IMR-90 (cell line): ENCODE measurements at regions not wholly inside any gene's neighbourhood (a gene's known extent, or its start where the extent isn't known, plus 50 kb on each side); places are given as distances from the start of the nearest gene placed in this dataset.

ENCODE experiments used
- ATAC-seq: fragments of 200-7000 bp; cut with Tn5 transposase; 2 replicates; pipeline ENCODE4 v1.9.1; 2020; ENCODE audit warnings: low read depth, mild to moderate bottlenecking, moderate library complexity
- BruUV-seq: library from RNA; stranded (reverse); fragments of 400-500 nt; replicated peaks from 2 replicates; lab custom pipeline; 2021; lab: Mats Ljungman, UMichigan
- CTCF ChIA-PET: fragments of 300-600 bp; formaldehyde crosslinking; extraction: SDS; loops from one replicate; lab custom pipeline; 2021; ENCODE audit warnings: antibody characterized with exemption; lab: Yijun Ruan, JAX
- POLR2A ChIA-PET: fragments of 300-600 bp; sonication (Branson Sonifier 250); formaldehyde crosslinking; loops from one replicate; lab custom pipeline; 2022; ENCODE audit warnings: antibody characterized with exemption; ENCODE audit not compliant: unreplicated experiment; lab: Charles Lee
- DNase-seq: peaks from one replicate; pipeline ENCODE4 v3.0.0; 2013
- H2AFZ ChIP-seq: replicated peaks from 2 replicates; pipeline ENCODE3; 2013; ENCODE audit warnings: low read length, mild to moderate bottlenecking; ENCODE audit not compliant: poor library complexity
- H2AK5ac ChIP-seq: 2 replicates; pipeline ENCODE4 v1.6.1; 2013; ENCODE audit warnings: low read depth, low read length, inconsistent platforms
- H2AK9ac ChIP-seq: replicated peaks from 2 replicates; pipeline ENCODE3; 2013; ENCODE audit warnings: mild to moderate bottlenecking, low read depth, low read length, moderate library complexity; ENCODE audit not compliant: poor library complexity
- H2BK120ac ChIP-seq: 2 replicates; pipeline ENCODE4 v1.6.1; 2013; ENCODE audit warnings: low read depth, low read length, inconsistent platforms
- H2BK15ac ChIP-seq: 3 replicates; pipeline ENCODE4 v1.6.1; 2013; ENCODE audit warnings: low read depth, low read length, inconsistent platforms
- H2BK20ac ChIP-seq: 2 replicates; pipeline ENCODE4 v1.6.1; 2013; ENCODE audit warnings: low read depth, mild to moderate bottlenecking, inconsistent platforms, low read length, moderate library complexity
- H2BK5ac ChIP-seq: 2 replicates; pipeline ENCODE4 v1.6.1; 2013; ENCODE audit warnings: mild to moderate bottlenecking, low read depth, low read length, inconsistent platforms; ENCODE audit not compliant: poor library complexity, severe bottlenecking
- H3K14ac ChIP-seq: replicated peaks from 2 replicates; pipeline ENCODE4 v1.6.1; 2013; ENCODE audit warnings: low read depth, low read length, inconsistent platforms
- H3K18ac ChIP-seq: 2 replicates; pipeline ENCODE4 v1.6.1; 2013; ENCODE audit warnings: low read depth, low read length, control low read depth
- H3K23ac ChIP-seq: 2 replicates; pipeline ENCODE4 v1.6.1; 2013; ENCODE audit warnings: low read depth, low read length, inconsistent platforms
- H3K27ac ChIP-seq: 2 replicates; pipeline ENCODE4 v1.5.1; 2013; ENCODE audit warnings: mild to moderate bottlenecking, control low read depth, low read length; ENCODE audit not compliant: insufficient read depth
- H3K27me3 ChIP-seq: 2 replicates; pipeline ENCODE4 v1.6.1; 2013; ENCODE audit warnings: low read length; ENCODE audit not compliant: control insufficient read depth, insufficient read depth
- H3K36me3 ChIP-seq: 2 replicates; pipeline ENCODE4 v1.6.1; 2013; ENCODE audit warnings: low read length, mixed read lengths; ENCODE audit not compliant: control insufficient read depth, insufficient read depth
- H3K4ac ChIP-seq: 2 replicates; pipeline ENCODE4 v1.6.1; 2013; ENCODE audit warnings: low read depth, low read length, inconsistent platforms
- H3K4me1 ChIP-seq: 2 replicates; pipeline ENCODE4 v1.6.1; 2013; ENCODE audit warnings: low read length, mixed read lengths; ENCODE audit not compliant: control insufficient read depth, insufficient read depth
- H3K4me2 ChIP-seq: 2 replicates; pipeline ENCODE4 v1.6.1; 2013; ENCODE audit warnings: low read depth, mild to moderate bottlenecking, control low read depth, low read length, moderate library complexity
- H3K4me3 ChIP-seq: 2 replicates; pipeline ENCODE4 v1.5.1; 2013; ENCODE audit warnings: low read depth, mild to moderate bottlenecking, control low read depth, low read length, moderate library complexity; ENCODE audit not compliant: insufficient read depth
- H3K56ac ChIP-seq: 2 replicates; pipeline ENCODE4 v1.6.1; 2013; ENCODE audit warnings: low read length, inconsistent platforms; ENCODE audit not compliant: insufficient read depth; ENCODE audit errors: extremely low read depth
- H3K79me1 ChIP-seq, 2 experiments: 2 replicates each; pipeline ENCODE4 v1.6.1; 2013; ENCODE audit warnings: low read length in 2 of 2, inconsistent platforms in 1 of 2, low read depth in 1 of 2
- H3K9ac ChIP-seq: 2 replicates; pipeline ENCODE4 v1.6.1; 2013; ENCODE audit warnings: low read depth, low read length, control low read depth
- H3K9me1 ChIP-seq: 2 replicates; pipeline ENCODE4 v1.6.1; 2013; ENCODE audit warnings: low read length, inconsistent platforms; ENCODE audit not compliant: insufficient read depth
- H3K9me3 ChIP-seq: 2 replicates; pipeline ENCODE4 v1.6.1; 2013; ENCODE audit warnings: low read length; ENCODE audit not compliant: control insufficient read depth, insufficient read depth
- H4K20me1 ChIP-seq: 2 replicates; pipeline ENCODE4 v1.6.1; 2013; ENCODE audit warnings: low read length, inconsistent platforms; ENCODE audit not compliant: insufficient read depth
- H4K5ac ChIP-seq: 2 replicates; pipeline ENCODE4 v1.6.1; 2013; ENCODE audit warnings: mild to moderate bottlenecking, low read depth, low read length, control low read depth
- H4K8ac ChIP-seq, 2 experiments: 2 replicates each; pipeline ENCODE4 v1.6.1; 2013; ENCODE audit warnings: low read depth in 2 of 2, low read length in 2 of 2, control low read depth in 1 of 2, inconsistent platforms in 1 of 2
- H4K91ac ChIP-seq: 2 replicates; pipeline ENCODE4 v1.6.1; 2013; ENCODE audit warnings: low read depth, low read length, inconsistent platforms; ENCODE audit not compliant: insufficient read depth
- POLR2A ChIP-seq: IDR thresholded peaks from 2 replicates; pipeline ENCODE4 v1.6.1; 2012; ENCODE audit warnings: mild to moderate bottlenecking, low read depth, low read length
- RAD21 ChIP-seq: IDR thresholded peaks from 2 replicates; pipeline ENCODE4 v1.6.1; 2012; ENCODE audit warnings: low read length, improper control_type of control experiment
- WGBS, 2 experiments: methylation state at CpG; one replicate each; pipeline versions ENCODE4 v1.1.5 to v1.1.7; 2013; ENCODE audit warnings: missing lambda C conversion rate in 2 of 2; ENCODE audit not compliant: insufficient read length in 1 of 2; ENCODE audit errors: extremely low coverage in 2 of 2; 5-methylcytosine and 5-hydroxymethylcytosine counted together
- dilution Hi-C: fragments of 300-500 bp; cut with HindIII; formaldehyde crosslinking; loops from one replicate; pipeline ENCODE4 v1.14.3; 2018; ENCODE audit warnings: low sequenced_read_pairs; ENCODE audit not compliant: unreplicated experiment
- in situ Hi-C: fragments of 300-500 bp; cut with MboI; formaldehyde crosslinking; loops from 3 replicates; pipeline ENCODE4 v1.14.3; 2019; ENCODE audit warnings: low sequenced_read_pairs, inconsistent platforms, mixed read lengths
- intact Hi-C: fragments of 100-400 bp; cut with micrococcal nuclease; formaldehyde crosslinking; loops from 2 replicates; pipeline ENCODE4 v1.10.0; 2022

GRCh38 chr15:47857014-47857775 lies 139.9 kb downstream of the SEMA6D start:
- dilution Hi-C loops (no loop called here), in situ Hi-C loops (no loop called here), intact Hi-C loops (no loop called here)
- H2AK5ac ChIP-seq: no peak overlapping the region
- H4K20me1 ChIP-seq: no peaks in the 10 kb centered on the region
- H3K4me1 ChIP-seq: no peaks in the 10 kb centered on the region
- no peaks in the 10 kb centered on the region for H3K36me3 ChIP-seq
- ChIA-PET CTCF (no interaction called here), POLR2A (no interaction called here)
- H3K56ac ChIP-seq: no peak overlapping the region
- no peak overlapping the region for H3K9ac ChIP-seq
- H2BK5ac ChIP-seq: no peak overlapping the region
- TF ChIP-seq RAD21: no peak
- TF ChIP-seq POLR2A: no peak
- no peak overlapping the region for H3K4me3 ChIP-seq
- H3K23ac ChIP-seq: no peak overlapping the region
- H2AFZ ChIP-seq: no peak overlapping the region
- H3K18ac ChIP-seq: no peak overlapping the region
- DNase-seq (no peak), ATAC-seq (no peak)
- no peaks in the 10 kb centered on the region for H3K79me1 ChIP-seq
- no peak overlapping the region for H4K91ac ChIP-seq
- H3K14ac ChIP-seq: no peak overlapping the region
- H2AK9ac ChIP-seq: no peak overlapping the region
- H3K9me1 ChIP-seq: no peaks in the 10 kb centered on the region
- H2BK120ac ChIP-seq: no peak overlapping the region
- H3K4ac ChIP-seq: no peak overlapping the region
- H3K4me2 ChIP-seq: no peak overlapping the region
- BruUV-seq: no TSS peak
- H4K5ac ChIP-seq: no peak overlapping the region
- WGBS, 2 experiments: 100% methylated on average over 1 of the region's 5 CpGs; no CpG with 5 or more reads in 1 of the 2 experiments
- H4K8ac ChIP-seq: no peak overlapping the region
- no peak overlapping the region for H2BK15ac ChIP-seq
- H3K27ac ChIP-seq: no peak overlapping the region
- H3K27me3 ChIP-seq: peaks cover 3% of the 10 kb centered on the region; the same call in 1 of the 2 replicates
- no peak overlapping the region for H2BK20ac ChIP-seq
- H3K9me3 ChIP-seq: no peaks in the 10 kb centered on the region
